Endothelial cell of umbilical vein (primary cell): ENCODE measurements at regions not wholly inside any gene's neighbourhood (a gene's known extent, or its start where the extent isn't known, plus 50 kb on each side); places are given as distances from the start of the nearest gene placed in this dataset.

Experiments
- BruUV-seq: library from RNA; stranded (reverse); fragments of 400-500 nt; replicated peaks from 2 replicates; lab custom pipeline; 2021; lab: Mats Ljungman, UMichigan
- CTCF ChIA-PET: fragments of 300-600, 350-600 bp; sonication (Branson Sonifier 250); formaldehyde crosslinking; loops from one replicate; lab custom pipeline; 2021; ENCODE audit warnings: antibody characterized with exemption, inconsistent platforms; lab: Charles Lee
- POLR2A ChIA-PET: fragments of 300-600, 350-600 bp; sonication (Branson Sonifier 250); formaldehyde crosslinking; loops from one replicate; lab custom pipeline; 2021; ENCODE audit warnings: antibody characterized with exemption, inconsistent platforms; lab: Charles Lee
- DNase-seq: peaks from one replicate; pipeline ENCODE4 v3.0.0-alpha.2; 2011; ENCODE audit warnings: low read depth, low spot score
- FAIRE-seq: peaks from 2 replicates; lab custom pipeline; 2011; peaks lifted over from hg19 to GRCh38; lab: Jason Lieb, UNC
- H2AFZ ChIP-seq: 2 replicates; pipeline ENCODE4 v1.6.0; 2012; ENCODE audit warnings: low read depth, low read length, control low read depth, inconsistent platforms
- H3K27ac ChIP-seq: 2 replicates; pipeline ENCODE4 v1.5.1; 2011; ENCODE audit warnings: low read depth, mild to moderate bottlenecking, control low read depth, low read length, moderate library complexity; ENCODE audit not compliant: insufficient read depth
- H3K27me3 ChIP-seq, 2 experiments: 2 replicates each; pipeline versions ENCODE4 v1.6.0 to v1.6.1; 2011; ENCODE audit warnings: low read length in 2 of 2, mixed read lengths in 1 of 2; ENCODE audit not compliant: control insufficient read depth in 2 of 2, insufficient read depth in 2 of 2
- H3K36me3 ChIP-seq, 2 experiments: 2 replicates in 1 of 2; 3 replicates in 1 of 2; pipeline ENCODE4 v1.5.1; 2011; ENCODE audit warnings: low read length in 2 of 2, mild to moderate bottlenecking in 1 of 2, moderate library complexity in 1 of 2; ENCODE audit not compliant: control insufficient read depth in 2 of 2, insufficient read depth in 2 of 2; ENCODE audit errors: extremely low read depth in 1 of 2
- H3K4me1 ChIP-seq: 3 replicates; pipeline ENCODE4 v1.5.1; 2011; ENCODE audit warnings: mild to moderate bottlenecking, low read length; ENCODE audit not compliant: control insufficient read depth, insufficient read depth; ENCODE audit errors: extremely low read depth
- H3K4me2 ChIP-seq: 2 replicates; pipeline ENCODE4 v1.6.1; 2011; ENCODE audit warnings: low read length, control low read depth, mixed read lengths; ENCODE audit not compliant: insufficient read depth
- H3K4me3 ChIP-seq, 3 experiments: fragments of 200-600 bp in 1 of 3; sonication (generic), shearing (Covaris generic) in 1 of 3; replicated peaks in 1 of 3; 2 replicates each; pipeline ENCODE4 v1.5.1; 2011 to 2016; ENCODE audit warnings: control low read depth in 3 of 3, low read length in 3 of 3, mild to moderate bottlenecking in 2 of 3, inconsistent platforms in 1 of 3, low read depth in 1 of 3, moderate library complexity in 1 of 3; ENCODE audit not compliant: insufficient read depth in 1 of 3
- H3K79me2 ChIP-seq: 2 replicates; pipeline ENCODE4 v1.6.0; 2012; ENCODE audit warnings: low read length, inconsistent platforms; ENCODE audit not compliant: control insufficient read depth, insufficient read depth
- H3K9ac ChIP-seq: replicated peaks from 2 replicates; pipeline ENCODE3; 2011; ENCODE audit warnings: low read length, control low read depth; ENCODE audit not compliant: insufficient read depth; ENCODE audit errors: extremely low read depth
- H3K9me1 ChIP-seq: replicated peaks from 3 replicates; pipeline ENCODE4 v1.6.0; 2011; ENCODE audit warnings: mild to moderate bottlenecking, low read length; ENCODE audit not compliant: control insufficient read depth, insufficient read depth; ENCODE audit errors: extremely low read depth
- H3K9me3 ChIP-seq: replicated peaks from 2 replicates; pipeline ENCODE4 v1.5.1; 2012; ENCODE audit warnings: low read length, inconsistent platforms; ENCODE audit not compliant: control insufficient read depth, insufficient read depth
- H4K20me1 ChIP-seq: replicated peaks from 2 replicates; pipeline ENCODE3; 2011; ENCODE audit warnings: mild to moderate bottlenecking, low read length; ENCODE audit not compliant: control insufficient read depth, insufficient read depth; ENCODE audit errors: extremely low read depth
- EZH2 ChIP-seq: IDR thresholded peaks from 2 replicates; pipeline ENCODE4 v1.6.1; 2012; ENCODE audit warnings: borderline replicate concordance, low read depth, mild to moderate bottlenecking, moderate library complexity, low read length, inconsistent platforms; ENCODE audit not compliant: severe bottlenecking
- FOS ChIP-seq: IDR thresholded peaks from 2 replicates; pipeline ENCODE4 v1.6.1; 2011; ENCODE audit warnings: mild to moderate bottlenecking, low read length, moderate library complexity, borderline replicate concordance; ENCODE audit not compliant: insufficient read depth
- GATA2 ChIP-seq: IDR thresholded peaks from 2 replicates; pipeline ENCODE4 v1.7.0; 2011; ENCODE audit warnings: low read depth, mild to moderate bottlenecking, moderate library complexity, mixed read lengths, low read length; ENCODE audit not compliant: insufficient read length, insufficient read depth
- JUN ChIP-seq: IDR thresholded peaks from 2 replicates; pipeline ENCODE4 v1.6.1; 2011; ENCODE audit warnings: borderline replicate concordance, low read depth; ENCODE audit not compliant: insufficient read length, insufficient read depth
- MYC ChIP-seq: IDR thresholded peaks from one replicate; pipeline ENCODE4 v1.6.1; 2011; ENCODE audit warnings: mild to moderate bottlenecking, low read depth, low read length
- POLR2A ChIP-seq: IDR thresholded peaks from 2 replicates; pipeline ENCODE4 v1.6.1; 2012; ENCODE audit warnings: low read depth, mild to moderate bottlenecking, control low read depth, low read length
- POLR2AphosphoS5 ChIP-seq: IDR thresholded peaks from 2 replicates; pipeline ENCODE4 v1.6.1; 2012; ENCODE audit warnings: low read depth, mild to moderate bottlenecking, control low read depth, low read length, moderate library complexity; ENCODE audit not compliant: insufficient read depth
- dilution Hi-C: fragments of 300-500 bp; cut with MboI; formaldehyde crosslinking; loops from one replicate; pipeline ENCODE4 v1.15.0; 2019; ENCODE audit warnings: low sequenced_read_pairs; ENCODE audit not compliant: extremely low pct_ligation_motif_present
- intact Hi-C: fragments of 100-400 bp; cut with micrococcal nuclease; formaldehyde crosslinking; loops from one replicate; pipeline ENCODE4 v1.10.0; 2022
- TF ChIP-seq, protein P1 (sequence below), 2 donors: IDR thresholded peaks; 1 replicate in 1 of 2; 2 replicates in 1 of 2; pipeline ENCODE4 v1.5.1; 2011; ENCODE audit warnings: low read length in 2 of 2, mild to moderate bottlenecking in 2 of 2, moderate library complexity in 2 of 2, control low read depth in 1 of 2, inconsistent platforms in 1 of 2, low read depth in 1 of 2; ENCODE audit not compliant: insufficient read depth in 1 of 2; ENCODE audit errors: extremely low read depth in 1 of 2
- TF ChIP-seq, protein P2 (sequence below): IDR thresholded peaks from 2 replicates; pipeline ENCODE4 v1.6.1; 2011; ENCODE audit not compliant: insufficient read depth, insufficient read length

DNA sequence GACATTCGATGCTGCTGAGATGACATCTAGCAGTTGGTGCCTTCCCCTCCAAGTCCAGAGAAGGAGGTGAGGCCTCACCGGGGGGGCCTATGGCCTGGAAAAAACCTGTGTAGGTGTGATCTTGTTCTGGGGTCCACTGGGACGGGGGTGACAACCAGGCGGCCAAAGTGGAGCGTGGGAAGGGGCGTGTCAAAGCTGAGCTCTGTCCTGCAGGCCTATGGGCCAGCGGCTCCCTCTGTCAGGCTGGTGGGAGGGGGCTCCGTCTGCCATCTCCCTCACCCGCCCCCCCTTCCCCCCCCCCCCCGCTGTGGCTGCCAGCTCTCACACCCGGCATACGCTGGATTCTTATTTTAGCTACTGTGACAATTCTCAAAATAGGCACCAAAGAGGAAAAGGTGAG, 56.7 kb upstream of the UQCRFS1 start:
- no peak overlapping the region for H3K27ac ChIP-seq
- intact Hi-C loops = no loop called here
- no peaks in the 10 kb centered on the region for H3K9me1 ChIP-seq
- H3K27me3 ChIP-seq = no peaks in the 10 kb centered on the region
- dilution Hi-C loops = no loop called here
- no peak overlapping the region for H3K4me2 ChIP-seq
- H2AFZ ChIP-seq = no peak overlapping the region
- ChIA-PET POLR2A (no interaction called here), CTCF (no interaction called here)
- no peaks in the 10 kb centered on the region for H3K36me3 ChIP-seq
- no TSS peak for BruUV-seq
- peaks cover 2% of the 10 kb centered on the region for H3K9me3 ChIP-seq
- no peak overlapping the region for H3K9ac ChIP-seq
- TF ChIP-seq MYC (no peak), EZH2 (no peak), FOS (no peak), POLR2AphosphoS5 (no peak), JUN (no peak), POLR2A (no peak), GATA2 (no peak)
- TF ChIP-seq, protein P1, sequence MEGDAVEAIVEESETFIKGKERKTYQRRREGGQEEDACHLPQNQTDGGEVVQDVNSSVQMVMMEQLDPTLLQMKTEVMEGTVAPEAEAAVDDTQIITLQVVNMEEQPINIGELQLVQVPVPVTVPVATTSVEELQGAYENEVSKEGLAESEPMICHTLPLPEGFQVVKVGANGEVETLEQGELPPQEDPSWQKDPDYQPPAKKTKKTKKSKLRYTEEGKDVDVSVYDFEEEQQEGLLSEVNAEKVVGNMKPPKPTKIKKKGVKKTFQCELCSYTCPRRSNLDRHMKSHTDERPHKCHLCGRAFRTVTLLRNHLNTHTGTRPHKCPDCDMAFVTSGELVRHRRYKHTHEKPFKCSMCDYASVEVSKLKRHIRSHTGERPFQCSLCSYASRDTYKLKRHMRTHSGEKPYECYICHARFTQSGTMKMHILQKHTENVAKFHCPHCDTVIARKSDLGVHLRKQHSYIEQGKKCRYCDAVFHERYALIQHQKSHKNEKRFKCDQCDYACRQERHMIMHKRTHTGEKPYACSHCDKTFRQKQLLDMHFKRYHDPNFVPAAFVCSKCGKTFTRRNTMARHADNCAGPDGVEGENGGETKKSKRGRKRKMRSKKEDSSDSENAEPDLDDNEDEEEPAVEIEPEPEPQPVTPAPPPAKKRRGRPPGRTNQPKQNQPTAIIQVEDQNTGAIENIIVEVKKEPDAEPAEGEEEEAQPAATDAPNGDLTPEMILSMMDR (IDR thresholded peaks at IDR 0.05; ENCODE audit: extremely low read depth in 1 of 2, insufficient read depth in 1 of 2, low read depth in 1 of 2, low read length in 2 of 2) = no peak
- TF ChIP-seq, protein P2, sequence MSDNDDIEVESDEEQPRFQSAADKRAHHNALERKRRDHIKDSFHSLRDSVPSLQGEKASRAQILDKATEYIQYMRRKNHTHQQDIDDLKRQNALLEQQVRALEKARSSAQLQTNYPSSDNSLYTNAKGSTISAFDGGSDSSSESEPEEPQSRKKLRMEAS = no peak
- FAIRE-seq = no peak
- no peak for DNase-seq
- no peak overlapping the region for H3K4me3 ChIP-seq
- H3K4me1 ChIP-seq = no peaks in the 10 kb centered on the region
- H3K79me2 ChIP-seq = no peaks in the 10 kb centered on the region
- no peaks in the 10 kb centered on the region for H4K20me1 ChIP-seq
